PC-3 (cell line): ENCODE measurements at regions not wholly inside any gene's neighbourhood (a gene's known extent, or its start where the extent isn't known, plus 50 kb on each side); places are given as distances from the start of the nearest gene placed in this dataset.

Experiments used
- ATAC-seq: fragments of 200-7000 bp; cut with Tn5 transposase; 2 replicates; pipeline ENCODE4 v1.9.1; 2020; ENCODE audit warnings: mild to moderate bottlenecking, moderate library complexity
- BruUV-seq: library from RNA; stranded (reverse); fragments of 400-500 nt; replicated peaks from 2 replicates; lab custom pipeline; 2021; lab: Mats Ljungman, UMichigan
- CTCF ChIA-PET: fragments of 300-600 bp; sonication (Branson Sonifier 250); formaldehyde crosslinking; loops from one replicate; lab custom pipeline; 2022; ENCODE audit warnings: antibody characterized with exemption; lab: Charles Lee
- POLR2A ChIA-PET: fragments of 300-600 bp; sonication (Branson Sonifier 250); formaldehyde crosslinking; loops from one replicate; lab custom pipeline; 2022; ENCODE audit warnings: antibody characterized with exemption; ENCODE audit not compliant: unreplicated experiment; lab: Charles Lee
- DNase-seq: peaks from one replicate; pipeline ENCODE4 v3.0.0-alpha.2; 2015
- H2AFZ ChIP-seq: fragments of 300-600 bp; sonication (generic); 2 replicates; pipeline ENCODE4 v1.6.0; 2016; ENCODE audit warnings: antibody characterized with exemption, low read length
- H3F3A ChIP-seq: fragments of 300-600 bp; sonication (generic); one replicate; pipeline ENCODE4 v1.6.0; 2017; ENCODE audit warnings: antibody characterized with exemption, low read length, control low read depth, mild to moderate bottlenecking; ENCODE audit not compliant: unreplicated experiment
- H3K27ac ChIP-seq: fragments of 300-600 bp; sonication (generic); 2 replicates; pipeline ENCODE4 v1.5.1; 2016; ENCODE audit warnings: mild to moderate bottlenecking, low read length
- H3K27me3 ChIP-seq: fragments of 300-600 bp; sonication (generic); 2 replicates; pipeline ENCODE4 v1.6.1; 2016; ENCODE audit warnings: low read length, mixed read lengths
- H3K36me3 ChIP-seq: fragments of 300-600 bp; sonication (generic); 2 replicates; pipeline ENCODE4 v1.6.1; 2016; ENCODE audit warnings: low read depth, mixed run types, low read length, mixed read lengths
- H3K4me1 ChIP-seq: fragments of 300-600 bp; sonication (generic); 2 replicates; pipeline ENCODE4 v1.5.1; 2016; ENCODE audit warnings: low read length; ENCODE audit not compliant: insufficient read depth
- H3K4me2 ChIP-seq: fragments of 300-600 bp; sonication (generic); 2 replicates; pipeline ENCODE4 v1.6.0; 2016; ENCODE audit warnings: low read length
- H3K4me3 ChIP-seq: fragments of 300-600 bp; sonication (generic); 2 replicates; pipeline ENCODE4 v1.5.1; 2016; ENCODE audit warnings: mild to moderate bottlenecking, low read length, mixed read lengths
- H3K79me2 ChIP-seq: fragments of 300-600 bp; sonication (generic); 2 replicates; pipeline ENCODE4 v1.6.1; 2017; ENCODE audit warnings: low read length, mixed read lengths
- H3K9ac ChIP-seq: fragments of 300-600 bp; sonication (generic); 2 replicates; pipeline ENCODE4 v1.6.0; 2016; ENCODE audit warnings: mild to moderate bottlenecking, low read length
- H3K9me2 ChIP-seq: fragments of 300-600 bp; sonication (generic); replicated peaks from 2 replicates; pipeline ENCODE4 v1.6.1; 2016; ENCODE audit warnings: mixed run types, low read length, mixed read lengths
- H3K9me3 ChIP-seq: fragments of 300-600 bp; sonication (generic); 2 replicates; pipeline ENCODE4 v1.6.1; 2016; ENCODE audit warnings: low read length, mixed read lengths
- H4K20me1 ChIP-seq: fragments of 300-600 bp; sonication (generic); 2 replicates; pipeline ENCODE4 v1.6.1; 2016; ENCODE audit warnings: low read length, mixed read lengths
- EZH2 ChIP-seq: fragments of 300-600 bp; sonication (generic); IDR thresholded peaks from one replicate; pipeline ENCODE4 v1.6.1; 2017; ENCODE audit warnings: antibody characterized with exemption, mild to moderate bottlenecking, low read length; ENCODE audit not compliant: unreplicated experiment
- EZH2phosphoT487 ChIP-seq: fragments of 300-600 bp; sonication (generic); IDR thresholded peaks from 2 replicates; pipeline ENCODE4 v1.6.1; 2018; ENCODE audit warnings: mild to moderate bottlenecking, antibody characterized with exemption, low read length, borderline replicate concordance
- intact Hi-C: fragments of 100-400 bp; cut with micrococcal nuclease; formaldehyde crosslinking; loops from 2 replicates; pipeline ENCODE4 v1.9.0; 2023
- TF ChIP-seq, protein P1 (sequence below): fragments of 300-600 bp; sonication (generic); conservative IDR thresholded peaks from 2 replicates; pipeline ENCODE4 v1.5.1; 2017; ENCODE audit warnings: antibody characterized with exemption, low read depth, mild to moderate bottlenecking, low read length

DNA sequence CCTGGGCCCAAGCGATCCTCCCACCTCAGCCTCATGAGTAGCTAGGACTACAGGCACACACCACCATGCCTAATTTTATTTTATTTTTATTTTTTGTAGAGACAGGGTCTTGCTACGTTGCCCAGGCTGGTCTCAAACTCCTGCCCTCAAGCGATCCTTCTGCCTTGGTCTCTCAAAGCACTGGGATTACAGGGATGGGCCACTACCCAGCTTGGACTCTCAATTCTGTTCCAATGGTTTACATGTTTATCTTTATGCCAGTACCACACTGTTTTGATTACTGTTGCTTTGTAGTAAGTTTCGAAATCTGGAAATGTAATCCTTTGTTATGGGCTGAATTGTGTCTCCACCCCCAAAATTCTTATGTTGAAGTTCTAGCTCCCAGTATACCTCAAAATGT is 88.4 kb upstream of the TARDBP start:
- H3K4me3 ChIP-seq, result no peak overlapping the region
- no peaks in the 10 kb centered on the region for H3K9me2 ChIP-seq
- ATAC-seq (no peak), DNase-seq (no peak)
- ChIA-PET CTCF (no interaction called here), POLR2A (no interaction called here)
- H4K20me1 ChIP-seq, result no peaks in the 10 kb centered on the region
- H3K9ac ChIP-seq, result no peak overlapping the region
- H3K4me1 ChIP-seq, result no peaks in the 10 kb centered on the region
- no peaks in the 10 kb centered on the region for H3K9me3 ChIP-seq
- H3K79me2 ChIP-seq, result no peaks in the 10 kb centered on the region
- no peak overlapping the region for H3K27ac ChIP-seq
- no peaks in the 10 kb centered on the region for H3K27me3 ChIP-seq
- TF ChIP-seq EZH2phosphoT487, result no peak
- no peak for TF ChIP-seq EZH2
- TF ChIP-seq, protein P1, sequence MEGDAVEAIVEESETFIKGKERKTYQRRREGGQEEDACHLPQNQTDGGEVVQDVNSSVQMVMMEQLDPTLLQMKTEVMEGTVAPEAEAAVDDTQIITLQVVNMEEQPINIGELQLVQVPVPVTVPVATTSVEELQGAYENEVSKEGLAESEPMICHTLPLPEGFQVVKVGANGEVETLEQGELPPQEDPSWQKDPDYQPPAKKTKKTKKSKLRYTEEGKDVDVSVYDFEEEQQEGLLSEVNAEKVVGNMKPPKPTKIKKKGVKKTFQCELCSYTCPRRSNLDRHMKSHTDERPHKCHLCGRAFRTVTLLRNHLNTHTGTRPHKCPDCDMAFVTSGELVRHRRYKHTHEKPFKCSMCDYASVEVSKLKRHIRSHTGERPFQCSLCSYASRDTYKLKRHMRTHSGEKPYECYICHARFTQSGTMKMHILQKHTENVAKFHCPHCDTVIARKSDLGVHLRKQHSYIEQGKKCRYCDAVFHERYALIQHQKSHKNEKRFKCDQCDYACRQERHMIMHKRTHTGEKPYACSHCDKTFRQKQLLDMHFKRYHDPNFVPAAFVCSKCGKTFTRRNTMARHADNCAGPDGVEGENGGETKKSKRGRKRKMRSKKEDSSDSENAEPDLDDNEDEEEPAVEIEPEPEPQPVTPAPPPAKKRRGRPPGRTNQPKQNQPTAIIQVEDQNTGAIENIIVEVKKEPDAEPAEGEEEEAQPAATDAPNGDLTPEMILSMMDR, result no peak
- no peak overlapping the region for H3K4me2 ChIP-seq
- BruUV-seq, result no TSS peak
- intact Hi-C loops, result no loop called here
- H3K36me3 ChIP-seq, result no peaks in the 10 kb centered on the region
- H3F3A ChIP-seq, result no peaks in the 10 kb centered on the region
- no peak overlapping the region for H2AFZ ChIP-seq

DNA sequence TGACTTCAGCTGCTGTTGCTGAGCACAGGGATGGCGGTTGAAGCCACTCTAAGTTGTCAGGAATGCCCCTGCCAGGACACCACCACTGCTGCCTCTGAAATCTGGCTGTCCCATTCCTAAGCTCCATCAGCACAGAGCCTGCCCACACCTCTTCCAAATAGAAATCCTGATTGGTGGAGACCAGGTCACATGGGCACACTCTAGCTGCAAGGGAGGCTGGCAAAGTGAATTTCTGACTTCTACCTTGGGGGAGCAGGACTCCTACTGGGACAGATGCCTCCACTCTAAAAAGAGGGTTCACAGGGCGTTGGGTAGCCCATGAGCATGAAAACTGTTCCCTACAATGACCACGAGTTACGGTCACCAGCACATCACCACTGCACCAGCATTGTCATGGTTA is 83.8 kb upstream of the TARDBP start:
- H3K27me3 ChIP-seq, result no peaks in the 10 kb centered on the region
- no peaks in the 10 kb centered on the region for H3K79me2 ChIP-seq
- no peak for TF ChIP-seq EZH2
- TF ChIP-seq, protein P1, result no peak
- TF ChIP-seq EZH2phosphoT487, result no peak
- no TSS peak for BruUV-seq
- ATAC-seq, result no peak
- no peak overlapping the region for H3K4me3 ChIP-seq
- ChIA-PET CTCF (no interaction called here), POLR2A (no interaction called here)
- H4K20me1 ChIP-seq, result no peaks in the 10 kb centered on the region
- H3K9ac ChIP-seq, result no peak overlapping the region
- no peak overlapping the region for H3K27ac ChIP-seq
- H3K4me2 ChIP-seq, result no peak overlapping the region
- H3K9me3 ChIP-seq, result no peaks in the 10 kb centered on the region
- H3K4me1 ChIP-seq, result no peaks in the 10 kb centered on the region
- no peaks in the 10 kb centered on the region for H3K36me3 ChIP-seq
- no peak for DNase-seq
- no peak overlapping the region for H2AFZ ChIP-seq
- intact Hi-C loops, result no loop called here
- H3F3A ChIP-seq, result no peaks in the 10 kb centered on the region
- H3K9me2 ChIP-seq, result no peaks in the 10 kb centered on the region

DNA sequence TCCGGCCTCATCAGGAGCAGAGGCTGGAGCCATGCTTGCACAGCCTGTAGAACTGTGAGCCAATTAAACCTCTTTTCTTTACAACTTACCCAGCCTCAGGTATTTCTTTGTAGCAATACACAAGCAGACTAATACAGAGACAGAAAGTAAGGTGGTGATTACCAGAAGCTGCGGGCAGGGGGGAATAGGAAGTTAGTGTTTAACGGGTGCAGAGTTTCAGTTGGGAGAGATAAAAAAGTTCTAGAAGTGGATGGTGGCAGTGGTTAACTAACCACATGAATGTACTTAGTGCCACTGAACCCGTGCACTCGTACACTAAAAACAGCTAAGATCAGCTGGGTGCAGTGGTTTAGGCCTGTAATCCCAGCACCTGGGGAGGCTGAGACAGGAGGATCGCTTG is 80.4 kb upstream of the TARDBP start:
- H3K27ac ChIP-seq, result no peak overlapping the region
- H3K4me1 ChIP-seq, result no peaks in the 10 kb centered on the region
- no peaks in the 10 kb centered on the region for H3K27me3 ChIP-seq
- DNase-seq, result no peak
- intact Hi-C loops, result no loop called here
- no peaks in the 10 kb centered on the region for H3K9me3 ChIP-seq
- no peak overlapping the region for H3K4me2 ChIP-seq
- H3K79me2 ChIP-seq, result no peaks in the 10 kb centered on the region
- no peaks in the 10 kb centered on the region for H3F3A ChIP-seq
- ChIA-PET CTCF (no interaction called here), POLR2A (no interaction called here)
- H3K4me3 ChIP-seq, result no peak overlapping the region
- TF ChIP-seq EZH2 (no peak), EZH2phosphoT487 (no peak)
- TF ChIP-seq, protein P1, result no peak
- BruUV-seq, result no TSS peak
- no peaks in the 10 kb centered on the region for H4K20me1 ChIP-seq
- H2AFZ ChIP-seq, result no peak overlapping the region
- no peak for ATAC-seq
- H3K36me3 ChIP-seq, result no peaks in the 10 kb centered on the region
- no peak overlapping the region for H3K9ac ChIP-seq
- H3K9me2 ChIP-seq, result no peaks in the 10 kb centered on the region
